ENCODE measurements at regions not wholly inside any gene's neighbourhood (a gene's known extent, or its start where the extent isn't known, plus 50 kb on each side); places are given as distances from the start of the nearest gene placed in this dataset.

DNA sequence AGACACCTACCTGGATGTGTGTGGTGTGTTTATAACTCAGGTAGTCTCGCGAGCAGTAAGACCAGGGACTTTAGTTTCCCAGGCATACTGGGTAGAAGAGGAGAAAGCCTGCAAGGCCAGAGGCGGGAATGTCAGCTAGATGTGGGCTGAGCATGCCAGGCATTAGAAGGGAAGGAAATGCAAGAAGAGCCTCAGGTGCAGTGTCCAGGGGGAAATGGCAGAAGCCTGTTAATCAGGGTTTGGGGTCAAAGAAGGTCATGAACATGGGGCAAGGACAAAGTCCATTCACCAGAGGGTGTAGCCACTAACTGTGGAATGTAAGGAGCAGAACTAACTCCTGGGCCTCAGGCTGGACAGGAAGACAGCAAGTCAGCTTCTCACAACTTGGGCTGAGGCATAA is 305.0 kb downstream of the SMOC2 start:
- Histone ChIP-seq H3K9me3 (ENCODE audit: low read depth, low read length) (no peaks in the 10 kb centered on the region), H3K4me3 (no peak overlapping the region), H3K36me3 (ENCODE audit: insufficient read depth, low read length) (no peaks in the 10 kb centered on the region), H3K9ac (ENCODE audit: insufficient read length) (no peak overlapping the region), H3K27ac (no peak overlapping the region)
- no peak for TF ChIP-seq EZH2 (IDR thresholded peaks at IDR 0.05)
- no peak for TF ChIP-seq FOXP2 (optimal IDR thresholded peaks at IDR 0.05; ENCODE audit: control extremely low read depth, extremely low read length, insufficient read depth)
- no peak for TF ChIP-seq POLR2AphosphoS5 (IDR thresholded peaks at IDR 0.05; ENCODE audit: borderline replicate concordance, low read depth, low read length)
- no peak for DNase-seq (ENCODE audit: low read depth, low spot score)

DNA sequence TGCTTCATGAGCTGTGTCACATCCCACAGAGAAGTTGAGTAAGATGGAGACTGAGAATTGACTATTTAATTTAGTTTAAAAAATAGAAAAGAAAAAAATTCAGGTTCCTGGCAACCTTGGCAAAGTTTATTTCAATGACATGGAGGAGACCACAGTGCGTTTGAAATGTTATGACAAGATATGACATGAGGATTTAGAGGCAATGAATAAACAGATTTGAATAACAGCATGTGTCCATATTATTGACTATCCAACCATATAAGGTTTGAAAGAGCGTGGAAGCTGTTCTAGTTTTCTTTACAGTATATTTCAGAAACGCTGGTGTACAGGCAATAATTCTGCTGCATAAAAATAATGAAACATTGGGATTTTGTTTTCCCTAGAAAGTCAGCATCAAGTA is 303.9 kb downstream of the SMOC2 start:
- TF ChIP-seq POLR2AphosphoS5 (IDR thresholded peaks at IDR 0.05; ENCODE audit: borderline replicate concordance, low read depth, low read length) (no peak), EZH2 (IDR thresholded peaks at IDR 0.05) (no peak), FOXP2 (optimal IDR thresholded peaks at IDR 0.05; ENCODE audit: control extremely low read depth, extremely low read length, insufficient read depth) (no peak)
- Histone ChIP-seq H3K9me3 (ENCODE audit: low read depth, low read length) (no peaks in the 10 kb centered on the region), H3K36me3 (ENCODE audit: insufficient read depth, low read length) (no peaks in the 10 kb centered on the region), H3K4me3 (no peak overlapping the region), H3K9ac (ENCODE audit: insufficient read length) (no peak overlapping the region), H3K27ac (no peak overlapping the region)
- no peak for DNase-seq (ENCODE audit: low read depth, low spot score)

DNA sequence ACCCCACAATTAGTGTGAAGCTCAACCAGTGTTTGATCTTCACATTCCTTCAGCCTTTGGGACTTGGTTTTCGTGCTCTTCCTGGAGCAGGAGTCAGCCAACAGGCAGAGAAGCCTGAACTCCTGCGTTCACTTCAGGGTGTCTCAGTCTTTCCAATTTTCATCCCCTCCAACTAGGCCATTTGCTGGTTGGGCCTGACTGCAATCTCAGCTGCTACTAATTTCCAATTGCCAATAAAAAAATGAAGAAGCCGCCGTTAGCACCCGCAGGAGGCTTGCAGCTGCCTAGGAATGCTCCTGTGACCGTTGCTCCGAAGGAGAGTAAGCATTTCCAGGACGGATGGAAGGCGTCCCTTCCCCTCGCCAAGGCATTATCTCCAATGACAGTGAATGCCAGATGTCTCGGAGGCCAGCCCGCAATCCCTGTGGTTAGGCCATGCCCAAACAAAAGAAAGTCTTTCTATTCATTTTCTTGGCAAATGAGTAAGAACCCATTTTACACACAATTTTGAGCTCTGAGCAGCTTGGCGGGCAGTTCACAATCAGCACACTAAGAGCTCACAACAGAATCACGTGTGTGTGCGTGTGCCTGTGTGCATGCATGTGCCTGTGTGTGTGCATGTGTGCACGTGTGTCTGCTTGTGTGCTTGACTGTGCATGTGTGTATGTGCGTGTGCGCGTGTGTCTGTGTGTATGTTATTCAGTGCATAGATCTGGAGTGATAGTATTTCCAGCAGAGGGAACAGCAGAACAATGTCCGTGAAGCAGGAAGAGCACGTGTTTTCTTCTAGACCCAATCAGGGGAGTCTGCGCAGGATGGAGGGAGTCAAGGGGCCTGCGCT is 301.2 kb downstream of the SMOC2 start:
- TF ChIP-seq FOXP2 (optimal IDR thresholded peaks at IDR 0.05; ENCODE audit: control extremely low read depth, extremely low read length, insufficient read depth) (no peak), EZH2 (IDR thresholded peaks at IDR 0.05) (no peak), POLR2AphosphoS5 (IDR thresholded peaks at IDR 0.05; ENCODE audit: borderline replicate concordance, low read depth, low read length) (no peak)
- Histone ChIP-seq H3K4me3 (no peak overlapping the region), H3K9ac (ENCODE audit: insufficient read length) (no peak overlapping the region), H3K9me3 (ENCODE audit: low read depth, low read length) (no peaks in the 10 kb centered on the region), H3K27ac (no peak overlapping the region), H3K36me3 (ENCODE audit: insufficient read depth, low read length) (no peaks in the 10 kb centered on the region)
- DNase-seq (ENCODE audit: low read depth, low spot score), result no peak

DNA sequence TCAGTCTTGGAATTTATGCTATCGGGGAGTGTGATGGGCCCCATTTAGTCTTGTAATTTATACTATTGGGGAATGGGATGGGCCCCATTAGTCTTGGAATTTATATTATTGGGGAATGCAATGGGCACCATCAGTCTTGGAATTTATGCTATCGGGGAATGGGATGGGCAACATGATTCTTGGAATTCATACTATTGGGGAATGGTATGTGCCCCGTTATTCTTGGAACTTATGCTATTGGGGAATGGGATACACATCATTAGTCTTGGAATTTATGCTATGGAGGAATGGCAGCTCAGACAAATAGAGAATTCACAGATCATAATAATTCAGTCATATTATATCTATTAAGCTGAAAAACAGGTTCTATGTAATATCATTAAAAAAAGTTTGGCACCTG is 300.3 kb downstream of the SMOC2 start:
- Histone ChIP-seq H3K9me3 (ENCODE audit: low read depth, low read length) (no peaks in the 10 kb centered on the region), H3K4me3 (no peak overlapping the region), H3K27ac (no peak overlapping the region), H3K36me3 (ENCODE audit: insufficient read depth, low read length) (no peaks in the 10 kb centered on the region), H3K9ac (ENCODE audit: insufficient read length) (no peak overlapping the region)
- TF ChIP-seq POLR2AphosphoS5 (IDR thresholded peaks at IDR 0.05; ENCODE audit: borderline replicate concordance, low read depth, low read length) (no peak), EZH2 (IDR thresholded peaks at IDR 0.05) (no peak), FOXP2 (optimal IDR thresholded peaks at IDR 0.05; ENCODE audit: control extremely low read depth, extremely low read length, insufficient read depth) (no peak)
- DNase-seq (ENCODE audit: low read depth, low spot score), result no peak

DNA sequence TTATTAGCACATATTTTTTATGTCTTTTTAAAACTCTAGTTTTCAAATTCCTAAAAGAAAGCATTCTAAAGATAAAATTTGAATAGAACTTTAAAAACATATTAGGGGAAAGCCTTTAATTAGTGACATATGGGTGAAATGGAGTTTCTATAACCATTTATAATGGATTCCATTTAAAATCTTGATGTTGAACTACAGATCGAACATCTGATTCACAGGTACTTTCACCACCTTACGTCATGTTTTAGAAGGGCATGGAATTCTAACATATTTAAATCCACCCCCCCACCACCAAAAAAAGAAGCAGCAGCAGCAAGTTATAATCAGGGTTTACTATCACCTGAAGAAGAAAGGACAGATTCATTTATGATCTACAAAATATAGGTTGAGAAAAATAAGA is 298.4 kb downstream of the SMOC2 start:
- TF ChIP-seq FOXP2 (optimal IDR thresholded peaks at IDR 0.05; ENCODE audit: control extremely low read depth, extremely low read length, insufficient read depth) (no peak), POLR2AphosphoS5 (IDR thresholded peaks at IDR 0.05; ENCODE audit: borderline replicate concordance, low read depth, low read length) (no peak), EZH2 (IDR thresholded peaks at IDR 0.05) (no peak)
- H3K27ac ChIP-seq, result no peak overlapping the region
- no peak overlapping the region for H3K4me3 ChIP-seq
- H3K36me3 ChIP-seq (ENCODE audit: insufficient read depth, low read length), result no peaks in the 10 kb centered on the region
- H3K9ac ChIP-seq (ENCODE audit: insufficient read length), result no peak overlapping the region
- H3K9me3 ChIP-seq (ENCODE audit: low read depth, low read length), result no peaks in the 10 kb centered on the region
- DNase-seq (ENCODE audit: low read depth, low spot score), result no peak

GRCh38 chr6:168737481-168737880 is 296.5 kb downstream of the SMOC2 start:
- no peak overlapping the region for H3K27ac ChIP-seq
- H3K36me3 ChIP-seq (ENCODE audit: insufficient read depth, low read length), result no peaks in the 10 kb centered on the region
- no peak for DNase-seq (ENCODE audit: low read depth, low spot score)
- H3K9ac ChIP-seq (ENCODE audit: insufficient read length), result no peak overlapping the region
- TF ChIP-seq FOXP2 (optimal IDR thresholded peaks at IDR 0.05; ENCODE audit: control extremely low read depth, extremely low read length, insufficient read depth) (no peak), EZH2 (IDR thresholded peaks at IDR 0.05) (no peak), POLR2AphosphoS5 (IDR thresholded peaks at IDR 0.05; ENCODE audit: borderline replicate concordance, low read depth, low read length) (no peak)
- H3K9me3 ChIP-seq (ENCODE audit: low read depth, low read length), result no peaks in the 10 kb centered on the region
- H3K4me3 ChIP-seq, result no peak overlapping the region

DNA sequence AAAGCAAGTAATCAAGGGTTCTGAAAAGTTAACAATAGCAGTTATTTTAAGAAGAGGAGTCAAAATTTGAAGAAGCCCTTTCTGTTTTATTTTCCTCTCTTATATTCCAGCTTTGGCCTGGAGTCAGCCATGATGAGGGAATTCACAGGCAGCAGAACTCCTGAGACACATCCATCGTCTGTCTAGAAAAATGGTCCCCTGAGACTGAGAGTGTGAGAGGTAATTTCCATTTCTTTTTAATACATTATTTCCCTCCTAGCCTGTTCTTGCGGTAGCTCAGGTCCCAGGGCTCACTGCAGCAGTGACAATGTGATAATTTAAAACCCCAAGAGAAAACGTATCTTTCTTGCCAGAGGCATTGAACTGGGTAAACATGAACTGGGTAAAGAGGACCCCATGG is 296.0 kb downstream of the SMOC2 start:
- H3K9me3 ChIP-seq (ENCODE audit: low read depth, low read length), result no peaks in the 10 kb centered on the region
- no peak overlapping the region for H3K4me3 ChIP-seq
- H3K9ac ChIP-seq (ENCODE audit: insufficient read length), result no peak overlapping the region
- TF ChIP-seq POLR2AphosphoS5 (IDR thresholded peaks at IDR 0.05; ENCODE audit: borderline replicate concordance, low read depth, low read length), result no peak
- no peak for DNase-seq (ENCODE audit: low read depth, low spot score)
- H3K36me3 ChIP-seq (ENCODE audit: insufficient read depth, low read length), result no peaks in the 10 kb centered on the region
- H3K27ac ChIP-seq, result no peak overlapping the region

DNA sequence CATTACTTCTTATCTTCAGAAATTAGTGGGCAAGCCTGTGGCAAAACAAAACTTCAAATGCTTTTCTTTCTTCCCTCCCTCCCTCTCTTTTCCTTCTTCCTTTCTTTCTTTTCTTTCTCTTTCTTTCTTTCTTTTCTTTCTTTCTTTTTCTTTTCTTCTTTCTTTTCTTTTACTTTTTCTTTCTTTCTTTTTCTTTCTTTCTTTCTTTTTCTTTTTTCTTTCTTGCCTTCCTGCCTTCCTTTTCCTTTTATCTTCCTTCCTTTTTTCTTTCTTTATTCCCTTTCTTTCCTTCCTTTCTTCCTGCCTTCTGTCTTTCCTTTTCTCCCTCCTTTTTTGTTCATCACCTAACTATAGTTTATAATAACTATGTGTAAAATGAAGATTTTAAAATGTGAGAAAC is 295.1 kb downstream of the SMOC2 start:
- H3K4me3 ChIP-seq, result no peak overlapping the region
- no peaks in the 10 kb centered on the region for H3K9me3 ChIP-seq (ENCODE audit: low read depth, low read length)
- H3K9ac ChIP-seq (ENCODE audit: insufficient read length), result no peak overlapping the region
- TF ChIP-seq POLR2AphosphoS5 (IDR thresholded peaks at IDR 0.05; ENCODE audit: borderline replicate concordance, low read depth, low read length) (no peak), FOXP2 (optimal IDR thresholded peaks at IDR 0.05; ENCODE audit: control extremely low read depth, extremely low read length, insufficient read depth) (no peak), EZH2 (IDR thresholded peaks at IDR 0.05) (no peak)
- no peaks in the 10 kb centered on the region for H3K36me3 ChIP-seq (ENCODE audit: insufficient read depth, low read length)
- DNase-seq (ENCODE audit: low read depth, low spot score), result no peak
- H3K27ac ChIP-seq, result no peak overlapping the region
